IPS DF 19.7 (cell line): ENCODE measurements at regions not wholly inside any gene's neighbourhood (a gene's known extent, or its start where the extent isn't known, plus 50 kb on each side); places are given as distances from the start of the nearest gene placed in this dataset.

ENCODE experiments used
- DNase-seq: peaks from one replicate; pipeline ENCODE4 v3.0.0-alpha.2; 2013; ENCODE audit warnings: low read depth, low spot score

GRCh38 chr10:45197816-45198485 is 117.5 kb downstream of the OR13A1 start:
- DNase-seq: no peak

GRCh38 chr10:45198486-45199204 is 116.8 kb downstream of the OR13A1 start:
- DNase-seq: no peak

GRCh38 chr10:45199205-45199740 is 116.1 kb downstream of the OR13A1 start:
- DNase-seq: no peak

- no peak for DNase-seq
Observed at GRCh38 chr10:45201271-45201670, 114.1 kb downstream of the OR13A1 start.

- no peak for DNase-seq
Observed at GRCh38 chr10:45202242-45202641, 113.2 kb downstream of the OR13A1 start.

- no peak for DNase-seq
Observed at GRCh38 chr10:45204954-45205775, 110.2 kb downstream of the OR13A1 start.

GRCh38 chr10:45209888-45210287 is 105.5 kb downstream of the OR13A1 start:
- no peak for DNase-seq

GRCh38 chr10:45211576-45211975 is 103.8 kb downstream of the OR13A1 start:
- no peak for DNase-seq

GRCh38 chr10:45219416-45219815 is 96.0 kb downstream of the OR13A1 start:
- DNase-seq: no peak

- DNase-seq: no peak
Observed at GRCh38 chr10:45220931-45221330, 94.5 kb downstream of the OR13A1 start.

- DNase-seq: no peak
Observed at GRCh38 chr10:45224219-45224841, 91.1 kb downstream of the OR13A1 start.

- no peak for DNase-seq
Observed at GRCh38 chr10:45227042-45227441, 88.4 kb downstream of the OR13A1 start.

- DNase-seq: no peak
Observed at GRCh38 chr10:45227456-45227855, 88.0 kb downstream of the OR13A1 start.

GRCh38 chr10:45229823-45230222 is 85.6 kb downstream of the OR13A1 start:
- DNase-seq: no peak

- peak; percentile 78 for DNase-seq
Observed at GRCh38 chr10:45235260-45235769, 80.1 kb downstream of the OR13A1 start.

GRCh38 chr10:45235798-45236220 is 79.6 kb downstream of the OR13A1 start:
- DNase-seq: no peak

- no peak for DNase-seq
Observed at GRCh38 chr10:45238896-45239295, 76.5 kb downstream of the OR13A1 start.

GRCh38 chr10:45239642-45240041 is 75.8 kb downstream of the OR13A1 start:
- no peak for DNase-seq

GRCh38 chr10:45241865-45242520 is 73.4 kb downstream of the OR13A1 start:
- DNase-seq: no peak

GRCh38 chr10:45243261-45243660 is 72.1 kb downstream of the OR13A1 start:
- DNase-seq: no peak

- no peak for DNase-seq
Observed at GRCh38 chr10:45246522-45246921, 68.9 kb downstream of the OR13A1 start.
